Small intestine (tissue), 7 donors: ENCODE measurements at regions not wholly inside any gene's neighbourhood (a gene's known extent, or its start where the extent isn't known, plus 50 kb on each side); places are given as distances from the start of the nearest gene placed in this dataset.

Experiments
- DNase-seq, 2 donors: peaks; one replicate each; pipeline versions ENCODE4 v3.0.0 to v3.0.0-alpha.2; 2013
- FAIRE-seq: peaks from 2 replicates; lab custom pipeline; 2012; peaks lifted over from hg19 to GRCh38; lab: Jason Lieb, UNC
- H3K27ac ChIP-seq, 3 donors: one replicate each; pipeline ENCODE4 v1.5.1; 2013; ENCODE audit warnings: low read length in 2 of 3, mild to moderate bottlenecking in 2 of 3, control low read depth in 1 of 3, inconsistent platforms in 1 of 3, low read depth in 1 of 3, moderate library complexity in 1 of 3
- H3K27me3 ChIP-seq, 3 donors: one replicate each; pipeline ENCODE4 v1.6.1; 2013; ENCODE audit warnings: low read length in 3 of 3, inconsistent platforms in 1 of 3; ENCODE audit not compliant: control insufficient read depth in 3 of 3, insufficient read depth in 3 of 3
- H3K36me3 ChIP-seq, 3 donors: one replicate each; pipeline ENCODE4 v1.6.1; 2013; ENCODE audit warnings: low read length in 3 of 3, inconsistent platforms in 1 of 3, low read depth in 1 of 3, mild to moderate bottlenecking in 1 of 3, moderate library complexity in 1 of 3; ENCODE audit not compliant: control insufficient read depth in 3 of 3, insufficient read depth in 2 of 3
- H3K4me1 ChIP-seq, 3 donors: one replicate each; pipeline ENCODE4 v1.6.1; 2013; ENCODE audit warnings: low read length in 2 of 3, inconsistent platforms in 1 of 3, low read depth in 1 of 3, mild to moderate bottlenecking in 1 of 3, moderate library complexity in 1 of 3; ENCODE audit not compliant: control insufficient read depth in 3 of 3, insufficient read depth in 2 of 3
- H3K4me3 ChIP-seq, 3 donors: one replicate each; pipeline ENCODE4 v1.5.1; 2013; ENCODE audit warnings: low read length in 3 of 3, control low read depth in 1 of 3, inconsistent platforms in 1 of 3, low read depth in 1 of 3, mild to moderate bottlenecking in 1 of 3, moderate library complexity in 1 of 3
- H3K9me3 ChIP-seq, 2 donors: one replicate each; pipeline ENCODE4 v1.6.1; 2013; ENCODE audit warnings: low read depth in 1 of 2, low read length in 1 of 2; ENCODE audit not compliant: control insufficient read depth in 2 of 2, insufficient read depth in 1 of 2
- WGBS, 3 donors: extraction: QIAGEN DNeasy Blood & Tissue Kit; methylation state at CpG; one replicate each; pipeline ENCODE4 v1.1.7; 2013; 5-methylcytosine and 5-hydroxymethylcytosine counted together
- donor health status: healthy with polysubstance abuse.
- donor health status: control.
- donor health status: control.
- donor health status: Bipolar disorder and iron deficiency.
- donor health status: healthy.

DNA sequence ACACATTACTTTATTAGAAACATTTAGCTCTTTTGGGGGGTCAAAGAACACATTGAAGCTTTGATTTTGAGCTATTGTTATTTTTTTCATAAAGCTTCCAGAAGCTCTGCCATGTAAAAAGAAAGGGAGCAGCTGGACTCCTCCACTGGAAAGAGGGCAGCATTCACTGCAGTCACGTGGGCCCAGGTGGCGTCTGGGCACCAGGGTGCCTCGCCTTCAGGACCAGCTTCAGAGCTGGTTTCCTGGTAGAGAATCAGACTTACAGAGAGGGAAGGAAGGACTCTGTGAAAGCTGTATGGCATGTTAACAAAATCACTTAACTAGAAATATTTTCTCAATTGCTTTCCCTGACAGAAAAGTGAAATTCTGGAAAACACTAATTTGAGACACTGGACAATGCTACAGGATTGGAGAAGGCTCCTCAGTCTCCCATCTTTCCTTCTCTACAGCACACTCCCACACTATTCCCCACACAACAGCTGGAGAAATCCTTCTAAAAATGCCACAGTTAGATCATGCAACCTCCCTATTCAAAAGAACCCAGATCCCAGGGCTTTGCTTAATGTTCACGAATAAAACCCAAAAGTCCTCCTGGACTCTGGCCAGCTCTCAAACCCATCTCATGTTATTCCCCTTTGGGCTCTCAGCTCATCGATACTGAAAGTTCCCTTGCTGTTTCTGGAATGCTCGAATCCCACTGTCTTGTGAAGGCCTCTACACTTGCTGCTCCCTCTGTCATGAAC, 83.2 kb downstream of the NFKBIZ start:
- no peak overlapping the region for H3K27ac ChIP-seq
- FAIRE-seq (no peak), DNase-seq (no peak)
- no peaks in the 10 kb centered on the region for H3K9me3 ChIP-seq
- no peaks in the 10 kb centered on the region for H3K4me1 ChIP-seq
- 68 to 77% (median 75%) methylated on average over 6 of the region's 6 CpGs for WGBS, 3 donors
- H3K36me3 ChIP-seq = no peaks in the 10 kb centered on the region
- no peaks in the 10 kb centered on the region for H3K27me3 ChIP-seq
- no peak overlapping the region for H3K4me3 ChIP-seq

DNA sequence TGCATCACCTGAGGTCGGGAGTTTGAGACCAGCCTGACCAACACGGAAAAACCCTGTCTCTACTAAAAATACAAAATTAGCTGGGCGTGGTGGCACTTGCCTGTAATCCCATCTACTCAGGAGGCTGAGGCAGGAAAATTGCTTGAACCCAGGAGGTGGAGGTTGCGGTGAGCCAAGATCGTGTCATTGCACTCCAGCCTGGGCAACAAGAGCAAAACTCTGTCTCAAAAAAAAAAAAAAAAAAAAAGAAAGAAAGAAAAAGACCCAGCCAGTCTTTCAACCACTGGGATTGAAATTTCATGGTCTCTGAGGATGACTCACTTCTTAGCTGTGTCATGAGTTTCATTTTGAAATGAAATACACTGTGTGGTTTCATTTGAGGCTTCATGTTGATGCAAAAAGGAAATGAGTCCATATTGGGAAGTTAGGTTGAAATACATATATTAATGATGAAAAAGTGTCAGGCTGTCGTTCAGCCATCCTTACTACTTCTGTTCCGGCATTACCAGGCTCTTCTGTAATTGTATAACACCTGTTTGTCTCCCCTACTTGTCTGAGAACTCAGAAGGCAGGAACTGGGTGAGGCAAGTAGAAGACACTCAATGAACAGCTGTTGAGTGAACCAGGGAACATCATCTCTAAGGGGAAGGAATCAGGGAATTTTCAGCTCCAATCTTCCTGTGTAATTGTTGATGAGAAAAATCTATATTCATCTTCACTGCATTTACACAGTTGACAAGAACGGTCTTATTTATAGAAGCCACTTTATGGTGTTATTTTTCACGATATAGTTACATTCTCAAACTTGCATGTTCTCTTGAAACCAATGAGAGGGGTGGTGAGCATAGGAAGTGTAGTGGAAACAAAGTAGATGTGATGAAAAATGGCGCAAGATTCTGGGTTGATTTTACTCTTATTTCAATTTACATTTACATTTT, 87.4 kb downstream of the NFKBIZ start:
- Histone ChIP-seq H3K9me3 (no peaks in the 10 kb centered on the region), H3K36me3 (no peaks in the 10 kb centered on the region), H3K4me3 (no peak overlapping the region), H3K4me1 (peaks cover 0 to 5% (median 0%) of the 10 kb centered on the region in 3 donors), H3K27ac (peak overlapping the region in 1 of 3 donors; percentile 55), H3K27me3 (no peaks in the 10 kb centered on the region)
- WGBS, 3 donors = 72 to 85% (median 76%) methylated on average over 10 of the region's 10 CpGs
- FAIRE-seq (no peak), DNase-seq (peak in 1 of 2 donors; percentile 43)

DNA sequence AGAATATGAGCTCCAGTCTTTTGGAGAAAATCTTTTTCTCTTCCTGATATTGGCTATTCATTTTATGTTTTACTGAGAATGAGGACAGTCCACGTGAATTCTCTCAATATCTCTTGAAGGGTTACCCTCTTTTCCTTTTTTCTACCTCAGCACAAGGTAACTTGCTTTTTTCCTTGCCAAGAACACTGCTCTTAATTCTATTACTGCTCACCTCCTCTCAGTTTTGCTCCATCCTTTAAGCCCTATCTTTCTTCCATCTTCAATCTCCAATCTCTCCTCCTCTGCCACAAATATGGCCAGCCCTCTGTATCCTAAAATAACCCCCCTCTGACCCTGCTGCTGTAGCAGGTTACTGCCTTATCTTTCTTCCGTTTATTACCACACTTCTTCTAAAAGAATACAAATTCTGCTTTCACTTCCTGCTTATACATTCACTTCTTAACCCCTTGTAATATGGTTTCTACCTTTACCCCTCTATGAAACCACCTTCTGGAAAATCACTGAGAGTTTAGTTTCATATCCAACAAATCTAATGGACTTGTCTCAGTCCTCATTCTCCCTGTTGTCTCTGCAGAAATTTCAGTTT, 89.0 kb downstream of the NFKBIZ start:
- no peaks in the 10 kb centered on the region for H3K27me3 ChIP-seq
- FAIRE-seq (no peak), DNase-seq (peak; percentile 24)
- H3K27ac ChIP-seq = no peak overlapping the region
- no peaks in the 10 kb centered on the region for H3K36me3 ChIP-seq
- H3K9me3 ChIP-seq = no peaks in the 10 kb centered on the region
- WGBS, 3 donors = 10 to 22% (median 13%) methylated on average over 2 of the region's 2 CpGs
- no peak overlapping the region for H3K4me3 ChIP-seq
- H3K4me1 ChIP-seq = peaks cover 0 to 5% (median 0%) of the 10 kb centered on the region in 3 donors

DNA sequence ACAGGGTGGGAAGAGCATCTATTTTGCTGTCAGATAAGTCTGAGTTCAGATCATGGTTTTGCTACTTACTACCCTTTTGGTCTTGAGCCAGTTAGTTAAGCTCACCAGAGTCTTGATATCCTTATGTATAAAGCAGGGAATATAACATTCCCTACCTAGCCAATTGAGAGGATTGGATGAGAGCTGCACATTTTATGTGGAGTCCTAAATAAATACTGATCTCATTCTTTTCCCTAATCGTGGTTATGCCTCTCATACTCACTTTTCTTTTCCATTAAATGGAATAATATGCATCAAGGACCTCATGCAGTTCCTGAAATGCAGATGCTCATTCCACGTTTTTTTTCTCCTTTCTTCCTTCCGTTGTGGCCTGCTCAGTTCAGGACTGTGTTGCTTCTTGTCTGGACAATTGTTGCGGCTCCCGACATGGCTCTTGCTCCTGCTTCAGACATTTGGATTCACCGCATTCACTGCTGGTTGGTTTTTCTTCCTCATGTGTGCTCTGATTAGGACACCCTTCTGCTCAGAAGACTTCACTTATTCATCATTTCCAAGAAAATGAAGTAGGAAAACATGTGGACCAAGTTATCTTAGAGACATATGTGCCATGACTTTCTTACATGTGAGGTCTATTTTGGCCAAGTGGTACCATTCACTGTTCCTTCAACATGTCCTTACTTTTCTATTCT, 90.2 kb downstream of the NFKBIZ start:
- FAIRE-seq = no peak
- no peak for DNase-seq
- H3K4me3 ChIP-seq = no peak overlapping the region
- 85 to 92% (median 89%) methylated on average over 6 of the region's 6 CpGs for WGBS, 3 donors
- H3K9me3 ChIP-seq = no peaks in the 10 kb centered on the region
- no peaks in the 10 kb centered on the region for H3K36me3 ChIP-seq
- no peaks in the 10 kb centered on the region for H3K27me3 ChIP-seq
- H3K4me1 ChIP-seq = peaks cover 0 to 5% (median 0%) of the 10 kb centered on the region in 3 donors
- H3K27ac ChIP-seq = no peak overlapping the region

DNA sequence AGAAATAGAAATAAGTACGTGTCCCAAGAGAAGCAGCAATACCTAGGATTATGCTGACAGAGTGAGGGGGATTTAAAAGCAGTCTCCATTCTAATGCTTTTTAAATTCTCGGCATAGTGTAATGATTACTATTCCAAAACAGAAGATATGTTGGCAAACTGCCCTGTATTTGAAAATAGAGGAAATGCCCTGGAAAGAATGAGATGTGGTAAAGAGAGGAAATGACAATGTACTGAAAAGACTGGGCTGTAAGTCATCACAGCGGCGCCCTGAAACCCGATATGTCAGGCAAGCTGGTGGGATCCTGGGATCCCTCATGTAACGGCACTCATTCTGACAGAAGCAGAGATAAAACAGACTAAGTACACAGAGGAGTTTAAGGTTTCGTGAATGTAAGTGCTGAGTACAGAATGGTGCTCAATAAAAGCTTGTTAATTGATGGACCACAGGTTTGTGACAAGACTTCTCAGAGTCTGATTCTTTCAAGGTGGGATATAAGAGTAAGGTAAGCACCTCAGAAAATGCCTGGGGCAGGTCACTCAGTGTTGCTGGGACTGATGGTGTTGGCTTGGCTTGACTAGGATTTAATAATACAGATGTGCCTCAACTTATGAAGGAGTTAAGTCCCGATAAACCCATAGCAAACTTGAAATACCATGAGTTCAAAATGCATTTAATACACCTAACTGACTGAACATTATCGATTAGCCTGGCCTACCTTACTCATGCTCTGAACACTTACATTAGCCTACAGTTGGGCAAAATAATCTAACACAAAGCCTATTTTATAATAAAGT, 91.4 kb downstream of the NFKBIZ start:
- Histone ChIP-seq H3K27ac (no peak overlapping the region), H3K27me3 (no peaks in the 10 kb centered on the region), H3K4me3 (no peak overlapping the region), H3K36me3 (no peaks in the 10 kb centered on the region), H3K4me1 (peaks cover 0 to 5% (median 0%) of the 10 kb centered on the region in 3 donors), H3K9me3 (no peaks in the 10 kb centered on the region)
- FAIRE-seq (no peak), DNase-seq (no peak)
- WGBS, 3 donors = 45 to 65% (median 58%) methylated on average over 9 of the region's 9 CpGs

DNA sequence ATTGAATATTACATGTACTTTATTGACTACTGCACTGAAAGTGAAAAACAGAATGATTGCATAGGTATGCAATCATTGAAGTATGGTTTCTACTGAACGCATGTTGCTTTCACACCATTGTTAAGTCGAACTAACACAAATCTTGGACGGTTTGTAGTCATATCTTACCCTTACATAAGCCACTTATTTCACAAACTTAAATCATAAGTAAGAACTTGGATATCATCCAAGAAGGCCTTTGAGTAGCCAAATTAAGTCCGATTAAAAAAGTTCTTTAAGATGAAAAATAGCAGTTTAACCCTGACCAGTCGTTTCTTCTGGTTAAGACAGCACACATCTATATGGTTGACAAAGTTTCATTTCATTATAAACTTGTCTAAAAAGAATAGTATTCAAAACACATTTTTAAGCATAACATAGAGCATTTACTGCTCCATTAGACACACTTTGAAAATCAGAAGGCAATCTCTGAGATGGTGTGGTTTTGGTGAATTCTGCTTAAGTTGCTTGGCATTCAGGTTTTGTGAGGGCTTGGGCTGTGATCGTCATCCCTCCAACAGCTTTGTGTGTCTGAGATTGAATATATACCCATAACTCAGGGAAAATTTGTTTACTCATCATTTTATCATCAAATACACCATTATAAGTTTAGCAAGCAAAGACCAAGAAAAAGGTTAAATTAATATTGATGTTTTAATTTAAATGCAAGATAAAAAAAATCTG, 92.2 kb downstream of the NFKBIZ start:
- Histone ChIP-seq H3K27me3 (no peaks in the 10 kb centered on the region), H3K4me1 (peaks cover 0 to 5% (median 0%) of the 10 kb centered on the region in 3 donors), H3K4me3 (no peak overlapping the region), H3K36me3 (no peaks in the 10 kb centered on the region), H3K27ac (no peak overlapping the region), H3K9me3 (no peaks in the 10 kb centered on the region)
- WGBS, 3 donors = 64 to 91% (median 84%) methylated on average over 6 of the region's 6 CpGs
- no peak for DNase-seq
- no peak for FAIRE-seq

DNA sequence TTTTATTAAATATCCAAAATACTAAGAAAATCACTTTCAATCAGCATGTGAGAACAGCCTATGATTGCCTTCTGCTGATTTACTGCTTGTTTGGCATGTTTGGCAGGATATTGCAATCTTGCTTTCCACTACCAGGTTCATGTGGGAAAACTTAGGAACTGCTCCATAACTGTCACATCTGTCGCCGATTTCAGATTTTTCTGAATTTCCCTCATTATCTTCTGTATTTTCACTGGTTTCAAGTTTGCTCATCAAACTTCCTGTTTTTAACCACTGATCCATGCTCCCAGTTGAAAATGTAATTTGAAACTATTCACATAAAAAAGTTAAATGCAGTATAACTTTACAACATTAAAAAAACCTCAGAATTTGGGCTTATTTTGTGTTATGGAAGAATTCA, 93.0 kb downstream of the NFKBIZ start:
- 42 to 65% (median 42%) methylated on average over 2 of the region's 2 CpGs for WGBS, 3 donors
- H3K27me3 ChIP-seq = no peaks in the 10 kb centered on the region
- FAIRE-seq (no peak), DNase-seq (no peak)
- no peaks in the 10 kb centered on the region for H3K36me3 ChIP-seq
- H3K27ac ChIP-seq = no peak overlapping the region
- H3K4me3 ChIP-seq = no peak overlapping the region
- H3K4me1 ChIP-seq = peaks cover 0 to 5% (median 0%) of the 10 kb centered on the region in 3 donors
- H3K9me3 ChIP-seq = no peaks in the 10 kb centered on the region
